Stimulated activated CD8-positive, alpha-beta memory T cell treated with anti-CD3 and anti-CD28 coated beads, Interleukin-7, amount 100 ng/mL, for 48 hours (primary cell): ENCODE measurements at regions not wholly inside any gene's neighbourhood (a gene's known extent, or its start where the extent isn't known, plus 50 kb on each side); places are given as distances from the start of the nearest gene placed in this dataset.

Experiments
- DNase-seq, 2 donors: peaks; one replicate each; pipeline ENCODE4 v3.0.0-alpha.2; 2020; ENCODE audit warnings: low read depth in 1 of 2; ENCODE audit errors: extremely low read depth in 1 of 2

DNA sequence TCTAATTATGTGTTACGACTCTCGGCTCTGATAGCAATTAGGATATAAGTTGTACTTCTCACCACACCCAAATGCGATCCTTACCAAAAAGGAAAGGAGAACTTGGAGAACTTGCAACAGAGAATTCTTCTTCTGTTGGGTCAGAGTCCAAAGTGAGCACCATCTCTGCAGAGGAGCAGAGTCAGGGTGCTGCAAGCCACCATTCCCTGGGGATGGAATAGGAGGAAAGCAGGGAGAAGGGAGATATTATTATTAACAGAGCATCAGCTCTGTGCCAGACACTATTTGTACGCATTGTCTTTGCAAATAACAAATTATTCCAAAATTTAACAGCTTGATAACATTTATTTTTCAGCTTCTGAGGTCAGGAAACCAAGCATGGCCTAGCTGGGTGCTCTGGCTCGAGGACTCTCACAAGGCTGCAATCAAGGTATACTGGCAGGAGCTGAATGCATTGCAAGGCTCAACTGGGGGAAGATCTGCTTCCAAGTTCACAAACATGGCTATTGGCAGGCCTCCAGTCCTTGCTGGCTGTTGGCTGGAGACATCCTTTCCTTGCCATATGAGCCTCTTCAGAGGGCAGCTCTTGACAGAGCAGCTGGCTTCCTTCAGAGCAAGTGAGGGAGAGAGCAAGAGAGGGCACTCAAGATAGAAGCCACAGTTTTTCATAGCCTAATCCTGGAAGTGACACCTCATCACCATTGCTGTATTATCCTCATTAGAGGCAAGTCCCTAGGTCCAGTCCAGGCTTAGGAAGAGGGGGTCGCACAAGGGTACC, 296.2 kb upstream of the CDH5 start:
- no peak for DNase-seq

DNA sequence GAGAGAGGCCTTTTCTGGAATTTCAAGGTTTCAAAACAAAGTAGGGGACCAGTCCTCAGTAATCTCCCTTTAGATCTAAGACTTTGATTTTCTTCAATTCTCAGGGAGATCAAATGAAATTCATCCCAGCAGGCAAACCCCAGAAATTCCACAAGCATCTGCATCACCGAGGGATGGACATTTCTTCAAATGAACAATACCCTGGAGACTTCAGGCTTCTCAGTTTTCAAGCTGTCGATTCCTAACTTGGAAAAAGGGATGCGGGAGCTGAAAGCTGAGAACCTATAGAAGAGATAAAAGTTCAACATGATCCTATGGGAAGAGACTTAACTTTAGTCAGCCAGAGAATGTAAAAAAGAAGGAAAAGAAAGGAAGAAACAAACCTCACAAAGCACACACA, 296.9 kb upstream of the CDH5 start:
- DNase-seq: no peak

DNA sequence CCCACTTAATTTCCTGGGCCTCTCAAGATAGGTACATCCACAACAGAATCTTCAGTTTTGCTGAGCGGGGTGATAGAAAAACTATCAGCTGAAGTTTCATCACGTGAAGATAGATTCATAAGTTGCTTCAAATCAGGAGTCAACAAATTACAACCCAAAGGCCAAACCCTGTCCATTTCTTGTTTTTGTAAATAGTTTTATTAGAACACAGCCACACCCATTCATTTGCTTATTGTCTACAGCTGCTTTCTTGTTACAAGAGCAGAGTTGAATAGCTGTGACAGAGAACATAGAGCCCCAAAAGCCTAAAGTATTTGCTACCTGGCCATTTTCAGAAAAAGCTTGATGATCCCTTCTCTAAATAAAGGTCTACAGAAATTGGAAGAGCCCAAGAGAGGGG, 300.1 kb upstream of the CDH5 start:
- DNase-seq: no peak

DNA sequence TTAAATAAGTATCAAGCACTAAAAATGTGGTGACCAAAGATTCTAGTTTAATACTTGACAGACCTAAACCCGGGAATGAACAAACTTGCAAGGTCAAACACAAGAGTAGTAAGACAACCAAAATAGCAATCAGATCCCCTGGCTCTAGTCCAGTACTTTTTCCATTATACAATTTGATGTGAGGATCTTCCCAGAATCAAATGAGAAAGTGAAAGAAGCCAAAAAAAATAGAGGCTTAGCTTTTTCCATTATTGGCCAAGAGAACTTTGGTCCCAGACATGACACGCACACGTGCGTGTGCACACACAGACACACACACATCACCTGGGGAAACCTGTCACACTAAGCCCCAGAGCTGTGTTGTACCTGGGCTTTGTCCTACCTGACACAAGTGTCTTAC, 300.6 kb upstream of the CDH5 start:
- no peak for DNase-seq

DNA sequence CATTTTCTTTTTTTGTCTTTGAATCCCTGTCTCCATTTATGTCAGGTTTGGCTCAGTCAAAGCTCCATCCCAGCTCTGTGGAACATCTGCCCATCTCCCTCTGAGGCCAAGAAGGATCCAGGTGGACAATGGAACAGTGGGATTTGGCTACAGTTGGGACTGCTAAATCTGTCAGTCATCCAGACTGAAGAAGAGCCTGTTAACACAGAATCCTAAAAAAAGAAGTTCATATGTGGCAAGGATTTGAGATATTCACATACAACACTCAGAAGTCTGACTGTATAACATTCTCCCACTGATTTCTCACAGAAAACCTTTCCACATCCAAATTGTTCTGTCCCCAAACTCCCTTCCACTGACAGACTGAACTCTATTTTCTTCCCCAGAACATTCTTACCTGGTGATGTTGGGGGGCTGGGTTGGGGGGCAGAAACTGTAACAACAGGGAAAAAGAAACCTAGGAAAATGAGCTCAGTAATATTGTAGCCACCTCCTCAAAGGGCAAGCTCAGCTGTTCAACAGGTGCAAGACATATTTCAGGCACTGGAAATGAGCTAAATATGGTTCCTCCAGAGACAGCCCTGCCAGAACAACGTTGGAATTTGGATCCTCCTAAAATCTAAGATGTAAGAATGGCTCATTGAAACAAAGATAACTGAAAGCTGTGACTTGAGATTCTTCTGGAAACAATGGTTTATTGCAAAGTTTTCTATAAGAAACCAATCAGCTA, 301.5 kb upstream of the CDH5 start:
- DNase-seq: no peak

DNA sequence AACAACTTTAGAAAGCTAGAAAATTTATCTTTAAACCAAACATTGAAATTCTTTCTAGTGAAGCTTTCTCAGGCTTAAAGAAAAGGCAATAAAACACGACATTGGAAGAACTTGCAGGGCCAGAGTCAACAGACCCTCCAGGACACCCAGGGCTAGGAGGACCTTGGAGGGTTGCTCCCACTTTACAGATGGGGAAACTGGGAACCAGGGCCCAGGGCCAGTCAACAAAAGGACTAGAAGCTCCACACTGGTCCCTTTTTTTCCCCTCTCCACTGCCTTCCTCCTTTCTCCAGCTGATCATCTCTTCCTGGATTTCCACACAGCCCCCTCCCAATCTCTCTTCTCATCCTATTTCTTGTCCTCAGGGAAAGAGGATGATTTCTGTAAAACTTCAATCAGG, 307.7 kb upstream of the CDH5 start:
- no peak for DNase-seq

DNA sequence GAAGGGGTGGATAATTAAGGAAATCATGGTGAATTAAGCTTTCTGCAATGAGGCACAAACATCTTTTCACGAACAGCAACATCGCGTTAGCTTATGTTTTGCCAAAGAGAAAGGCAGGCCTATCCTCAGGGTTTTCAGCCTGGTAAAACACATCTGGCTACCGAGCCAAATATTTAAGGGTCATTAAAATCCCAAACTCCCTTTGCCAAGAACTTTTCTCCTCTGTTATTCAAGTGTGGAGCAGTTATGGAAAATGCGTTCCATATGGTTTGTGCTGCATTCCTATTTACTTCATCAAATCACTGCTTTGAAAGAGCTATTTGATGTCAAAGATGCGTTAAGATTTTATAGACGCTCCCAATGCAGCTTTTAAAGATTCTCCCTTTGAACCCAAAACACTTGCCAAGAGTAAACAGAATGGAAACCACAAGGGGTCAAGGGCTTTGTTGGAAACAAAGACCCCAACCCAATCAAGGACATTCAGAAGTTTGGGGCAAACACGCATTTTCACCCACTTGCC, 308.3 kb upstream of the CDH5 start:
- DNase-seq: no peak

DNA sequence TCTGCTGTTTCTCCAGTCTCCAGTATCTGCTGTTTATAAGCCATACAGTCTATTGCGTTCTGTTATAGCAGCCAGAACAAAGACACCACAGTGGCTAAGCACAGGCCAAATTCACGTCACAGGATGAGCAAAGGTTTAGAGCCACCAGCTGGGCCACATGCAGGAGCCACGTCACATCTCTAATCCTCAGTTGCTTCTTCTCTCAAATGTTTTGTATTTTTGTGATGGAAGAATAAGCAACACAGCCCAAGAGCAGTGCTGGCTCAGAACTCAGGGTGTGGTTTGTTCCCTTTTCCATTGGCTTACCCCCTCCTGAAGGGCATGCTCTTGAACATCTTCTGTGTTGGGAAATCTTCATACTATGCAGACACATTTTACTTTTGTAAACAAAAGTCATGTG, 309.4 kb upstream of the CDH5 start:
- DNase-seq: no peak

DNA sequence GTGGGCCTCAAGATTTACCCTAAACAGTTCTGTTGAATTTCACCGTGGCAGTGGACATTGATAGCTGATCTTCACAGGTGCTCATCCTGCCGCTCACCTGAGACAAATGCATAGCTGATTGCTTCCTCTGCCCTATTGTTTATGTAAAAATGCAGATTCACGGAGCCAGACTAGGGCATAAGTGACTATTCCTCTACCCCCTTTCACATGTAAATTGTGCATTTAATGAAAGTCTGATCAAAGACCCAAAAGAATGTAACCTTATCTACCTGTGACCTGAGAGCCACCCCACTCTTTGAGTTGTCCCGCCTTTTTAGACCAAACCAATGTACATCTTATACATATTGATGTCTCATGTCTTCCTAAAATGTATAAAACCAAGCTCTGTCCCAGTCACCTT, 312.4 kb upstream of the CDH5 start:
- no peak for DNase-seq

DNA sequence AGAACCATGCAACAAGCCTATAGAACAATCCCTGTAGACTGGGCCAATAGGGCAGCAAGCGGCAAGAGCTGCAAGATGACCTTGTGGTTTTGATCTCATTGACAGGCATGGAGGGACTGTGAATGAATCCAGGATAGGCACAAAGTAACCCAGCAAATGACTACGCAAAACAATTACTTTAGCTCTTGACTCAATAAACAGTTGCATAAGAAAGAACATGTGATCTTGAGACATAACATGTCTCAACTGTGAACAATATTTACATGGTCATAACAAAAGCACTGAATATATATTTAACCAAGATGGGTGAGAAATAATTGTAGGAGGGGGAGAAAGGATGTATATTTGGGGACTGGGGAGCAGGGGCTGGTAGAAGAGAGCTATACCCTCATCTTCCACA, 313.7 kb upstream of the CDH5 start:
- no peak for DNase-seq

DNA sequence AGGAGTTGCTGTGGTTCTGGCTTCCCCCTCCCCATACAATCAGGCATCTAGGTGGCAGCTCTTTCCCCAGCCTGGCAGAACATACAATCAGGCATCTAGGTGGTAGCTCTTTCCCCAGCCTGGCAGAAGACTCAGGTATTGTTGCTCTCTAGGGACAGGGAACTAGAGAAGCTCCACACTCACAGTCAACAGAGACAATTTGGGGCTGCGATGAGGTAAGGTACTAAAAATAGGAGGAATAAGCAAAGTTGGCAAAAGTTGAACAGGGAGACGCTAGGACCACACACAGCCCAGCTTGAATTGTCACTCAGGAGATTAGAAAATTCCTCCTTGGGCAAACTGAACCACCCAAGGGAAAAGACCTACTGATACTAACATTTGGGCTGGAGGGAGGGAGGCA, 315.5 kb upstream of the CDH5 start:
- no peak for DNase-seq

DNA sequence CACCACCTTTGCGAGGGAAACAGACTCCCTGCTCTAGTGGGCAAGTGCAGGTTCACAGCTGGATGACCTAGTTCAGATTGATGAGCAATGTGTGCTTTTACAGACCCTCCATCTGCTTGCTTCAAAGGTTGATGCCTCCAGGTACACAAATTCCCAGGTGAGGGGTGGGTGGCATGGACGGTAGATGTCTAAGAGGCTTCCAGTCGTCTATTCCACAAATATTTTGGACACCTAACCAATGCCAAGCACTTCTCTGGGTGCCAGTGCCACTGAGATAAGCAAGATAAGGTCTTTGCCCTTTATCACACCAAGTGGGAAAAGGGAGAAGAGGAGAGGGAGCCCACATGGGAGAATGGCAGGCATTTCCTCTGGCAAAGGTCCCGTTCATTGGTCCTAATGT, 316.6 kb upstream of the CDH5 start:
- no peak for DNase-seq

DNA sequence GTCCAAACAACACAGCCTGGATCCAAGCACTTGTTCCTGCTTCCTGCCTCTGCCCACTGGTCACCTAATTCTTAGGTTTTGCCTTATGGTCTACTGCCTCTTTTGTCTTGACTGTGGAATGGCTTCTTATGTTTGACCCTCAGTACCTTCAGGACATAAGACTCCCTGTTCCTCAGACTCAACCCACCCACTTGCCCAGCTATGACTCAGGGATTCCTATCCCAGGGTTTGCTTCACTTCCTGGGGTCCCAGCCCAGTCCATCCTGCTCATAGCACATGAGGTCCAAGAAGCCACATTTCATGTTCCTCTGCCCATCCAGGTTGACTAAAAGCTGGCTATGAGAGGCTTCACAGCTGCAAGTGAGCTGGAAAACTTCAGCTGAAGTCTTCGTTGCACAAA, 320.9 kb upstream of the CDH5 start:
- DNase-seq: no peak

DNA sequence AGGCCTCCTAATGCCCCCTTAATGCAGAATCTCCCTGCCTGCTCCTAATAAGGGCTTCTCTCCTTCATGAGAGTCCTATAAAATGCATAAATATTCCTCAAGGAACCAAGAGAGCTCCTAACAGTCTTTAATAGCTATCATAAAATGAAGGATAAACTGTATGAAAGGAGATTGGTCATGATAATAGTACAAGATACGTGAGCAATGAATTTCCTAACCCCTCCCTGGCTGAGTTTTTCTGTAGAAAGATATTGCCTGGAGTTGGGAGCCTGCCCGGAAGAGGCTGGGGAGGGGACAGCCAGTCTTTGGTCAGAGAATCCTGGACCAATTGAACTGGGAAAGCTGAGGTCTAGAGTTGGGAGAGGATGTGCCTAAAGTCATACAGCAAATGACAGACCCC, 321.9 kb upstream of the CDH5 start:
- no peak for DNase-seq

DNA sequence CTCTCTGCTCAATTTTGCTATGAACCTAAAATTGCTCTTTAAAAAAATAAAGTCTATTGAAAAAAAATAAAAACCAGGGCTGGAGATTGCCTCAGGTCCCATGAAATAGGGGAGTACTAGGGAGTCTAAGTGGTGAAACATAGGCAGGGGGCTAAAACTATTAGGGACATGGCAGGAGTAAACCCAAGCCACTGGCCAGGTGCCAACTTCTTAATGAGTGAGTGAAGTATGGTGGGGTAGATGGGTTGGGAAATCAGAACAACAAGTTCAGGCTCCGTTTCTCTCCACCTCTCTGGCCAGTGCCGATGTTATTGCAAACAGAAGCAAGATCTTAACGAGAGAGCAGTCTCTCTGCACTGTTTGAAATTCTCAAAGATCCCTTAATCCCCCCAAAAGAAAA, 322.4 kb upstream of the CDH5 start:
- DNase-seq: no peak

DNA sequence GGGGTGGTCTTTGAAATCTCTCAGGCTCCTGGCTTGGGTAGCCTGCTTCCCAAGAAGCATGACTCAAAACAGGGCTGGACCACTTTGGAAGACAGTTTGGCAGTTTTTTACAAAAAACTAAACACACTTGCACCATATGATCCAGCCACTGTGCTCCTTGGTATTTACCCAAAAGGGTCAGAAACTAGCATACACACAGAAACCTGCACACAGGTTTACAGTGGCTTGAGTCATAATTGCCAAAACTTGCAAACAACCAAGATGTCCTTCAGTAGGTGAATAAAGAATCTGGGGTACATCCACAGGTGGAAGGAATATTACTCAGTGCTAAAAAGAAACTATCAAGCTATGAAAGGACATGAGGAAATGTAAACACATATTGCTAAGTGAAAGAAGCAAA, 323.2 kb upstream of the CDH5 start:
- DNase-seq: no peak

DNA sequence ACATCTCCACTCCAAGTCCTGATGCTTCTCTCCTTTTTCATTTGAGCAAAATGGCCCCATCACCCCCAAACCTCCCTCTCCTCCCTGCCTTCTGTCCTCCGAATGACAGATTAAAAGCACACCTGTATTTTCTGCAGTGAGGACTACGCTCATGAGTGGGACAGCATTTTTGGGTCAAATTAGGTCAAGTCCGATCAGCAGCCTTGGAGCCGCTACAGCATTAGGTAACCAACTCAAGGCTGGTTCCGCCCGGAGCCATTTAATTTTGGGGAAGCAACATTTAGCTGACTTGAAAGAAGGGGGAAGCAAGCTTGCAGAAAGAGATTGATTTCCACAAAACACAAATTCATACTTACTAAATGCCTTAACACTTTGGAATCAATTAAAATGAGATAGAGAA, 324.1 kb upstream of the CDH5 start:
- DNase-seq: no peak

DNA sequence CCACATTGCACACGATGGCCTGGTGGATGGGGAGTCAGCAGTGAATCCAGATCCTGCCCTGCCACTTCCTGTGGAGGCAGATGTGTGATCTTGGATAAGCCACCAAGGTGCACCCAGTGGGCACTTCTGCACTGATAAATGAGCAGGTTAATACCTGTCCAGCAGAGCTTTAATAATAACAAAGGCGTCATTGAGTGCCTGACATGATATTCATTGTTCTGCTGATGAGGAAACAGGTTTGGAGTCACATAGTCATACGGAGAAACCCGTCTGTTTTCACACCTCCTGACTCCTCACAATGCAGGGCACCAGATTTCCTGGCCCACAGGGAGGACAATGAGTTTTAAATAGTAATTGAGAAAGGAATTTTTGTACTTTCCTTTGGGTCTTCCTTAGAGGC, 324.6 kb upstream of the CDH5 start:
- no peak for DNase-seq

DNA sequence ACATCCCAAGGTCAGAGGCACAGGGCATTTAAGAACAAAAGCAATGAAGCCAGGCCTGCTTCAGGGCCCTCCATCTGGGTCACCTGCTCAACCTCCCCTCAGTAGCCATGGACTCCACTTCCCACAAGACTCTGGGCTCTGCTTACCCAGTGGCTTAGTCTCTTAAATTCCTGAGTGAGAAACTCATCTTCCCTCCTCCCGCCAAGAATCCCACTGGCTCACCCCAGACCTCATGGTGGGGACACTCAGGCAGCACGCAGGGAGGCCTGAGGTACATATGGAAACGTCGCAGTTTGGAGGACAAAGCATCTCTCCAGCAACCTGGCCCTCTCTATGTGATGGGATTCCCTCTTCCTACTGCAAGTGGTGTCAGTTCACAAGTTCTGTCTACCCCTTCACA, 326.7 kb upstream of the CDH5 start:
- DNase-seq: no peak

DNA sequence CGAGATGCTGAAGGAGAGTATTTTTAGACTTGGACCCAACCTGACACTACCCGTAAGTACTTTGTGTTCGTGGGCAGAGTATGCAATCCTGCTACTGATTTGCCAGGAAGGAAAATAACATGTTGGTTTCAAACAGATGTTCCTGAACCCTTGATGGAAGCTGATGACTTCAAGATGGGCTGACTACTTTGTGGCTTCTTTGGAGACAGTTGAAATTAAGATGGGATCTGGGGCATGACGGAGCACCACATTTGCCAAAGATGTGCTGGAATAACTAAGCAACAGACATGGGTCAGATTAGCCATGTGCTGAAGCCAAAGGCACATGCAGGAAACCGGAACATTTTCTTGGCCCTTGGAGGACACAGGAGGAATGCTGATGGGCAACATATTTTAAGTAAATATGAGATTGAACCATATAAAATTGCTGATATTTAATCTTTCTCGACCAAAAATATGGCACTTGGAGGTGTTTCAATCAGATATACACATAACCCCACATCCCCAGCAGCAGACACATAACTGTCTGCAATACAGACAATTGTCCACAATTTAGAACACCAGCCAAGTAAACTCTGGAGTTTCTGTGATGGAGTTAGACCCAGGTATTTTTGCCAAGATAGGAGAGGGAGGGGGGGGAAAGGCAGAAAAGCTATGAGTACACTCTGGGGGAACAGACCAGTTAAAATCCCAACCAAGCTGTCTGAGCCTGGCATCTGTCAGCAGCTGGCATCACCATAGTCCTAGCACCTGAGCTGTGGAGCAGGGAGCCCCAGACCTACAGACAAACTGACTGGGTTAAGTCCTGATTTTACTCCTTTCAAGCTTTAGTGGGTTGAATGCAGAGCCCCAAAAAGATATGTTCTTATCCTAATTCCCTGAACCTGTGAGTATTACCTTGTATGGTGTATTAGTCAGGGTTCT, 329.4 kb upstream of the CDH5 start:
- DNase-seq: no peak

DNA sequence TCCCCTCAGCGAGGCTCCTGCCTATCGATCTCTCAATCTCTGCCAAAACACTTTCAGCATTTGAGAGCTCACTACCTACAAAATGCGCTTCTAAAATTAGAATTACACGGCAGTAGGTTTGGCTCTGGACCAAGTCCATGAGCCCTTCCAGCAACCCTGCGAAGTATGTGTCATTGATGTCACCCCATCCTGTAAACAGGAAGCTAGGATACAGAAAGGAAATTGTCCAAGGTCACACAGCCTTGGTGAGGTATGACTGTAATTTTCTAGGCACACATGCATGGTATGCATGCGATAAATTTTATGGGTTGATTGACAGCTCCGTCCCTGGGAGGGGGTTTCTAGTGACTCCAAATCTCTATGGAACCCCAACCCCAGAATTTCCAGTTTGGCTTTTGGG, 330.3 kb upstream of the CDH5 start:
- DNase-seq: no peak
